ENCODE measurements at regions not wholly inside any gene's neighbourhood (a gene's known extent, or its start where the extent isn't known, plus 50 kb on each side); places are given as distances from the start of the nearest gene placed in this dataset.

- Histone ChIP-seq H3K27ac (no peak overlapping the region), H3K4me3 (no peak overlapping the region), H3K9me3 (no peaks in the 10 kb centered on the region), H3K27me3 (replicated peaks in 1 of 7) (no peaks in the 10 kb centered on the region), H3K4me1 (no peaks in the 10 kb centered on the region), H3K36me3 (no peaks in the 10 kb centered on the region)
- WGBS, 5 donors = 88 to 100% (median 95%) methylated on average over 3 of the region's 3 CpGs
- no peak for DNase-seq
- TF ChIP-seq CTCF (IDR thresholded peaks at IDR 0.05 in 8 of 11, conservative IDR thresholded peaks at IDR 0.05 in 3 of 11) (no peak), POLR2AphosphoS5 (IDR thresholded peaks at IDR 0.05) (no peak), POLR2A (IDR thresholded peaks at IDR 0.05) (no peak)
- intact Hi-C loops (cut with DNase I; ENCODE audit: low total_unique reads) = no loop called here
Observed at GRCh38 chr10:47144525-47144924, 155.5 kb upstream of the GDF10 start.

GRCh38 chr10:47145290-47145934 is 154.6 kb upstream of the GDF10 start:
- H3K4me1 ChIP-seq = no peaks in the 10 kb centered on the region
- intact Hi-C loops (cut with DNase I; ENCODE audit: low total_unique reads) = no loop called here
- TF ChIP-seq POLR2A (IDR thresholded peaks at IDR 0.05) = no peak
- TF ChIP-seq POLR2AphosphoS5 (IDR thresholded peaks at IDR 0.05) = no peak
- no peak for TF ChIP-seq CTCF (IDR thresholded peaks at IDR 0.05 in 8 of 11, conservative IDR thresholded peaks at IDR 0.05 in 3 of 11)
- H3K27ac ChIP-seq = no peak overlapping the region
- 78 to 92% (median 83%) methylated on average over 5 of the region's 5 CpGs for WGBS, 5 donors
- no peaks in the 10 kb centered on the region for H3K27me3 ChIP-seq (replicated peaks in 1 of 7)
- H3K9me3 ChIP-seq = no peaks in the 10 kb centered on the region
- H3K4me3 ChIP-seq = no peak overlapping the region
- H3K36me3 ChIP-seq = no peaks in the 10 kb centered on the region
- DNase-seq = no peak

- H3K4me3 ChIP-seq = no peak overlapping the region
- WGBS, 5 donors = 68 to 94% (median 82%) methylated on average over 3 of the region's 3 CpGs
- H3K36me3 ChIP-seq = no peaks in the 10 kb centered on the region
- DNase-seq = no peak
- intact Hi-C loops (cut with DNase I; ENCODE audit: low total_unique reads) = no loop called here
- no peaks in the 10 kb centered on the region for H3K4me1 ChIP-seq
- no peak for TF ChIP-seq POLR2AphosphoS5 (IDR thresholded peaks at IDR 0.05)
- no peak for TF ChIP-seq CTCF (IDR thresholded peaks at IDR 0.05 in 8 of 11, conservative IDR thresholded peaks at IDR 0.05 in 3 of 11)
- no peak for TF ChIP-seq POLR2A (IDR thresholded peaks at IDR 0.05)
- no peak overlapping the region for H3K27ac ChIP-seq
- no peaks in the 10 kb centered on the region for H3K9me3 ChIP-seq
- H3K27me3 ChIP-seq (replicated peaks in 1 of 7) = no peaks in the 10 kb centered on the region
Observed at GRCh38 chr10:47146572-47146971, 153.4 kb upstream of the GDF10 start.

GRCh38 chr10:47147186-47147585 is 152.8 kb upstream of the GDF10 start:
- no peak overlapping the region for H3K27ac ChIP-seq
- no peaks in the 10 kb centered on the region for H3K4me1 ChIP-seq
- intact Hi-C loops (cut with DNase I; ENCODE audit: low total_unique reads) = no loop called here
- no peak for DNase-seq
- no peaks in the 10 kb centered on the region for H3K27me3 ChIP-seq (replicated peaks in 1 of 7)
- no peaks in the 10 kb centered on the region for H3K36me3 ChIP-seq
- no peaks in the 10 kb centered on the region for H3K9me3 ChIP-seq
- H3K4me3 ChIP-seq = no peak overlapping the region
- TF ChIP-seq POLR2A (IDR thresholded peaks at IDR 0.05) (no peak), POLR2AphosphoS5 (IDR thresholded peaks at IDR 0.05) (no peak), CTCF (IDR thresholded peaks at IDR 0.05 in 8 of 11, conservative IDR thresholded peaks at IDR 0.05 in 3 of 11) (no peak)

Measured in spleen (tissue), 11 donors.